Caco-2 (cell line): ENCODE measurements at regions not wholly inside any gene's neighbourhood (a gene's known extent, or its start where the extent isn't known, plus 50 kb on each side); places are given as distances from the start of the nearest gene placed in this dataset.

Source experiments
- BruUV-seq: library from RNA; stranded (reverse); fragments of 400-500 nt; replicated peaks from 2 replicates; lab custom pipeline; 2021; lab: Mats Ljungman, UMichigan
- CTCF ChIA-PET: fragments of 300-600 bp; sonication (Branson Sonifier 250); formaldehyde crosslinking; loops from one replicate; lab custom pipeline; 2022; ENCODE audit warnings: antibody characterized with exemption; lab: Charles Lee
- POLR2A ChIA-PET: fragments of 300-600 bp; sonication (Branson Sonifier 250); formaldehyde crosslinking; loops from one replicate; lab custom pipeline; 2022; ENCODE audit warnings: antibody characterized with exemption; lab: Charles Lee
- DNase-seq, 2 experiments: peaks; one replicate each; pipeline versions ENCODE4 v3.0.0 to v3.0.0-alpha.2; 2020 to 2022
- H3K27me3 ChIP-seq: replicated peaks from 2 replicates; pipeline ENCODE4 v1.6.0; 2011; ENCODE audit warnings: low read length; ENCODE audit not compliant: control insufficient read depth, insufficient read depth
- H3K36me3 ChIP-seq: 2 replicates; pipeline ENCODE4 v1.5.1; 2011; ENCODE audit warnings: low read length; ENCODE audit not compliant: control insufficient read depth, insufficient read depth
- H3K4me1 ChIP-seq: fragments of 250-450 bp; sonication (Bioruptor Pico); 2 replicates; pipeline ENCODE4 v1.5.1; 2020; ENCODE audit warnings: mild to moderate bottlenecking
- H3K4me3 ChIP-seq: 2 replicates; pipeline ENCODE4 v1.5.1; 2011; ENCODE audit warnings: low read depth, mild to moderate bottlenecking, control low read depth, low read length
- H3K9me3 ChIP-seq: fragments of 250-450 bp; sonication (Bioruptor Pico); 2 replicates; pipeline ENCODE4 v1.5.1; 2020; ENCODE audit warnings: mild to moderate bottlenecking, moderate library complexity
- H3K27ac Mint-ChIP-seq: one replicate; pipeline ENCODE4 v1.8.0; 2022; ENCODE audit warnings: mixed read lengths; ENCODE audit not compliant: unreplicated experiment
- H3K27me3 Mint-ChIP-seq: one replicate; pipeline ENCODE4 v1.8.0; 2022; ENCODE audit warnings: mixed read lengths; ENCODE audit not compliant: insufficient read depth, unreplicated experiment
- H3K36me3 Mint-ChIP-seq: one replicate; pipeline ENCODE4 v1.8.0; 2022; ENCODE audit warnings: mild to moderate bottlenecking, mixed read lengths; ENCODE audit not compliant: insufficient read depth, unreplicated experiment
- H3K4me1 Mint-ChIP-seq: one replicate; pipeline ENCODE4 v1.8.0; 2022; ENCODE audit warnings: low read depth, mixed read lengths; ENCODE audit not compliant: unreplicated experiment
- H3K4me3 Mint-ChIP-seq: one replicate; pipeline ENCODE4 v1.8.0; 2022; ENCODE audit warnings: mild to moderate bottlenecking, moderate library complexity, mixed read lengths; ENCODE audit not compliant: unreplicated experiment
- H3K9me3 Mint-ChIP-seq: one replicate; pipeline ENCODE4 v1.8.0; 2022; ENCODE audit warnings: mixed read lengths; ENCODE audit not compliant: unreplicated experiment
- CTCF ChIP-seq, 2 experiments: fragments of 200-600 bp in 1 of 2; IDR thresholded peaks; 1 replicate in 1 of 2; 2 replicates in 1 of 2; pipeline versions ENCODE4 v1.5.1 to v1.8.0; 2011 to 2022; ENCODE audit warnings: antibody characterized with exemption in 1 of 2, control low read depth in 1 of 2, inconsistent platforms in 1 of 2, low read depth in 1 of 2, low read length in 1 of 2, mild to moderate bottlenecking in 1 of 2, moderate library complexity in 1 of 2; ENCODE audit not compliant: insufficient read depth in 1 of 2, severe bottlenecking in 1 of 2, unreplicated experiment in 1 of 2
- intact Hi-C: fragments of 100-400 bp; cut with micrococcal nuclease; formaldehyde crosslinking; loops from one replicate; pipeline ENCODE4 v1.10.0; 2022; ENCODE audit not compliant: unreplicated experiment

- intact Hi-C loops = no loop called here
- Histone ChIP-seq H3K4me1 (no peaks in the 10 kb centered on the region), H3K4me3 (no peak overlapping the region), H3K27me3 (no peaks in the 10 kb centered on the region), H3K36me3 (no peaks in the 10 kb centered on the region), H3K9me3 (no peaks in the 10 kb centered on the region)
- no peak overlapping the region for H3K27ac Mint-ChIP-seq
- TF ChIP-seq CTCF (IDR thresholded peaks at IDR 0.05; ENCODE audit: insufficient read depth in 1 of 2, low read depth in 1 of 2, low read length in 1 of 2, severe bottlenecking in 1 of 2, unreplicated experiment in 1 of 2) = no peak
- H3K9me3 Mint-ChIP-seq = no peaks in the 10 kb centered on the region
- no peak for DNase-seq
- POLR2A ChIA-PET = no interaction called here
- no peaks in the 10 kb centered on the region for H3K36me3 Mint-ChIP-seq
- H3K4me3 Mint-ChIP-seq = no peak overlapping the region
- CTCF ChIA-PET = no interaction called here
- no peaks in the 10 kb centered on the region for H3K4me1 Mint-ChIP-seq
- BruUV-seq = no TSS peak
- H3K27me3 Mint-ChIP-seq = peaks cover 3% of the 10 kb centered on the region
These were observed 111.7 kb downstream of the HMX1 start for GRCh38 chr4:8759987-8760386.

- no TSS peak for BruUV-seq
- CTCF ChIA-PET = no interaction called here
These were observed 114.8 kb downstream of the HMX1 start for GRCh38 chr4:8756816-8757215.

GRCh38 chr4:8754634-8755589, 116.7 kb downstream of the HMX1 start:
- POLR2A ChIA-PET = no interaction called here
- H3K9me3 Mint-ChIP-seq = no peaks in the 10 kb centered on the region
- H3K27me3 ChIP-seq = no peaks in the 10 kb centered on the region
- no peaks in the 10 kb centered on the region for H3K36me3 ChIP-seq
- peaks cover 4% of the 10 kb centered on the region for H3K27me3 Mint-ChIP-seq
- no peak for TF ChIP-seq CTCF (IDR thresholded peaks at IDR 0.05; ENCODE audit: insufficient read depth in 1 of 2, low read depth in 1 of 2, low read length in 1 of 2, severe bottlenecking in 1 of 2, unreplicated experiment in 1 of 2)
- DNase-seq = peak in 1 of 2 experiments; percentile 27
- H3K4me3 ChIP-seq = no peak overlapping the region
- no peaks in the 10 kb centered on the region for H3K36me3 Mint-ChIP-seq
- CTCF ChIA-PET = interaction anchor here (0.6 kb wide), 1 partner anchor 29 kb away, joined by 3 read pairs; no protein-coding TSS in a partner anchor
- H3K4me1 ChIP-seq = no peaks in the 10 kb centered on the region
- no peak overlapping the region for H3K27ac Mint-ChIP-seq
- H3K4me3 Mint-ChIP-seq = no peak overlapping the region
- no peaks in the 10 kb centered on the region for H3K9me3 ChIP-seq
- BruUV-seq = no TSS peak
- no peaks in the 10 kb centered on the region for H3K4me1 Mint-ChIP-seq
- intact Hi-C loops = no loop called here

More at GRCh38 chr4:8756816-8757215, 114.8 kb downstream of the HMX1 start:
- no peaks in the 10 kb centered on the region for H3K36me3 Mint-ChIP-seq
- no peaks in the 10 kb centered on the region for H3K4me1 Mint-ChIP-seq
- no peaks in the 10 kb centered on the region for H3K4me1 ChIP-seq
- no peaks in the 10 kb centered on the region for H3K27me3 Mint-ChIP-seq
- POLR2A ChIA-PET = no interaction called here
- intact Hi-C loops = no loop called here
- H3K36me3 ChIP-seq = no peaks in the 10 kb centered on the region
- TF ChIP-seq CTCF (IDR thresholded peaks at IDR 0.05; ENCODE audit: insufficient read depth in 1 of 2, low read depth in 1 of 2, low read length in 1 of 2, severe bottlenecking in 1 of 2, unreplicated experiment in 1 of 2) = no peak
- no peaks in the 10 kb centered on the region for H3K9me3 Mint-ChIP-seq
- H3K4me3 ChIP-seq = no peak overlapping the region
- DNase-seq = no peak
- H3K27me3 ChIP-seq = no peaks in the 10 kb centered on the region
- no peak overlapping the region for H3K27ac Mint-ChIP-seq
- H3K4me3 Mint-ChIP-seq = no peak overlapping the region
- H3K9me3 ChIP-seq = no peaks in the 10 kb centered on the region
